DMS153 treated with DMSO at 0.1 percent for 48 hours (cell line): ENCODE measurements at regions not wholly inside any gene's neighbourhood (a gene's known extent, or its start where the extent isn't known, plus 50 kb on each side); places are given as distances from the start of the nearest gene placed in this dataset.
A peak's percentile ranks its signal among the peaks of the same experiment; 100 is the strongest.
"Not testable (repeated sequence)": the region's sequence is repeated elsewhere in the genome, so short reads cannot be mapped to it uniquely, and the experiment has no call there.

ENCODE experiments used
- DNase-seq: peaks from one replicate; lab custom pipeline; 2025; ENCODE audit not compliant: unreplicated experiment; lab: John Stamatoyannopoulos, UW

GRCh38 chrX:5314148-5314547 is 914.5 kb downstream of the NLGN4X start:
- DNase-seq = no peak

GRCh38 chrX:5307416-5307815 is 921.3 kb downstream of the NLGN4X start:
- no peak for DNase-seq

- DNase-seq = no peak
These were observed 922.0 kb downstream of the NLGN4X start for GRCh38 chrX:5306654-5307121.

- no peak for DNase-seq
These were observed 923.2 kb downstream of the NLGN4X start for GRCh38 chrX:5305452-5305851.

GRCh38 chrX:5295004-5295403 is 933.7 kb downstream of the NLGN4X start:
- DNase-seq = no peak

GRCh38 chrX:5290635-5291034 is 938.0 kb downstream of the NLGN4X start:
- DNase-seq = no peak

DNA sequence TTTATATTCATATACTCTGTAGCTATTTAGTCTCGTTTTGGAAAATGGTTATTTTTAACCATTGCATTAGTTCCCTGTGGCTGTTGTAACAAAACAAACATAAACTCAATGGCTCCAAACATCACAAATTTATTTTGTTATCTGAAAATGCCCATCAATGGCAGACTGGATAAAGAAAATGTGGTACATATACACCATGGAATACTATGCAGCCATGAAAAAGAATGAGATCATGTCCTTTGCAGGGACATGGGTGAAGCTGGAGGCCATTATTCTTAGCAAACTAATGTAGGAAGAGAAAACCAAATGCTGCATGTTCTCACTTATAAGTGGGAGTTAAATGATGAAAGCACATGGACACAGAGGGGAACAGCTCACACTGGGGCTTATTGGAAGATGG is 938.7 kb downstream of the NLGN4X start:
- not testable (repeated sequence) for DNase-seq

GRCh38 chrX:5278908-5279307 is 949.8 kb downstream of the NLGN4X start:
- no peak for DNase-seq

DNA sequence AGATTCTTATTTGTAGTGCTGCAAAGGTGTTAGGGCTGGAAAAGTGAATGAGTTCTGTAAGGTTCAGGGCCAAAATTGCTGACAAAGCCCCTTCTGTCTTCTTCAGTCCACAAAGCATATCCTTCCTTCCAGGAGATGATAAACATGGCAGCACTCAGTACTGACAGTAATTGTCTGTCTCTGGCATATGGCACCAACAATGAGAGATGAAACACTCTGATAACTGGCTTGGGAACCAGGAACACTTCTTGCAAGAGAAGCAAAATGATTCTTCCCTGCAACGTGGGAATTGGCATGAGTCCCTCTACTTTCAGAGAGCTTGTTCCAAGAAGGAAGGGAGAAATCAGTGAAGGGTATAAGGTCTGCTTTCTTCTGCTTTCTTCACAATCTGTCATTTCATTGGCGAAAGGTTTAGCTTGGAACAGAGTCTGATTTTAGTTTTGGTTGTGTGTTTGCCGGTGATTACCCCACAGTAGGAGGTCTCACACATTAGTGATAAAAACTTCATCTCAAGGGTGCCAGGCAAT is 963.3 kb downstream of the NLGN4X start:
- no peak for DNase-seq

- DNase-seq = no peak
These were observed 978.6 kb downstream of the NLGN4X start for GRCh38 chrX:5250106-5250505.

DNA sequence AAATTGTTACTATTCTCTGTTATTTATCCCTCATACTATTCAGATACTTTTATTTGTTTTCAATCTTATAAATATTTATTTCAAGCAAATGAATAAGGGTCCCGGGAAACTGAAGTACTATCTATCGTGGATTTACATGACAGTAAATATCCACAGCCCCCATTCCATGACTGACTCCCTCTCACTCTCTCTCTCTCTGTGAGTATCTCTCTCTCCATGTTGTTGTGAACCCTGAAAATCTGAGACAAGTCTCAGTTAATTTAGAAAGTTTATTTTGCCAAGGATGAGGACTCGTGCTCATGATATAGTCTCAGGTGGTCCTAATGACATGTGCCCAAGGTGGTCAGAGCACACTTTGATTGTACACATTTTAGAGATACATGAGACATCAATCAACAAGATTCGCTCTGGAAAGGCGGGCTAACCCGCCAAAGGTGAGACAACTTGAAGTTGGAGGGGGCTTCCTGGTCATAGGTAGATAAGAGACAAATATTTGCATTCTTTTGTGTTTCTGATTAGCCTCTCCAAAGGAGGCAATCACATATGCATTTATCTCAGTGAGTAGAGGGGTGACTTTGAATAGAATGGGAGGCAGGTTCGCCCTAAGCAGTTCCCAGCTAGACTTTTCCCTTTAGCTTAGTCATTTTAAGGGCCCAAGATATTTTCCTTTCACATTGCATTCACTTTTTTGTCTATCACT is 986.4 kb downstream of the NLGN4X start:
- DNase-seq = no peak

- DNase-seq = no peak
These were observed 991.9 kb downstream of the NLGN4X start for GRCh38 chrX:5236749-5237148.

GRCh38 chrX:5236096-5236495 is 992.6 kb downstream of the NLGN4X start:
- DNase-seq = peak; percentile 0

GRCh38 chrX:5233830-5234229 is 994.8 kb downstream of the NLGN4X start:
- DNase-seq = no peak

DNA sequence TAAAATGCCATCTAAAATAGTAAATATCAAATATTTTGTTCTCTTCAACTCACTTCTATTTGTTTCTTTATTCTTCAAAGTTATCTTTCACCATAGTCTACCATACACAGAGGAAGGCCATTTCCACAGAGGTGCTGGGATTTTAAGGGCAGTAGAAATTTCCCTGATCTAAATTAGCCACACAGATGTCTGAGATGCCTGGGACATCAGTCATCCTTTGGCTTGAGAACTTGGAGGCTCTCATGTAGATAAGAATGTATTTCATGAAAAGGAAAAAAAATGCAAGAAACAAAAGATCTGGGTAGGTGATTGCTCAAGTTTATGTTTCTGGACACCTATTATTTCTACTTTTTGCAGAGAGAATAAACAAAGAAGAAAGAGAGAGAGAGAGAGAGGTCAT is 1008.2 kb downstream of the NLGN4X start:
- DNase-seq = no peak

GRCh38 chrX:5194806-5195205 is 1033.9 kb downstream of the NLGN4X start:
- no peak for DNase-seq

- no peak for DNase-seq
These were observed 1048.4 kb downstream of the NLGN4X start for GRCh38 chrX:5180135-5180741.

DNA sequence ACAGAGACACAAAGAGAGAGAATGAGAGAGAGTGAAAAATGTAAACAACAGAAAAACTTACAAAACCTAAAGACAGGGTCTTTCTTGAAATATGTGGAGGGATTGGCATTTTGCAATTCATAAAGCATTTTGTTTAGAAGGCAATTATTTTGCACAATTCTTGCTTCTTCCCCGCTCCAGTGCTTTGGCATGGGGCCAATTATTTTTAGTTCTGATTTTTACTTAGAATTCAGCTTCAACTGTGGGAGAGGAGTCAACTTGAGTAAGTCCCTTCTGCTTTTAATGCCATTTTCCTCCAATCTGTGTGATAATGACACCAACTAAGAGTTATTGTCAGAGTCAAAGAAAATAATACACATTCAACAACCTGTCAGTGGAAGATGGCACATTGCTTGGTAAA is 1051.9 kb downstream of the NLGN4X start:
- DNase-seq = no peak

- DNase-seq = no peak
These were observed 1065.0 kb downstream of the NLGN4X start for GRCh38 chrX:5163663-5164062.

GRCh38 chrX:5155301-5155700 is 1073.4 kb downstream of the NLGN4X start:
- no peak for DNase-seq

DNA sequence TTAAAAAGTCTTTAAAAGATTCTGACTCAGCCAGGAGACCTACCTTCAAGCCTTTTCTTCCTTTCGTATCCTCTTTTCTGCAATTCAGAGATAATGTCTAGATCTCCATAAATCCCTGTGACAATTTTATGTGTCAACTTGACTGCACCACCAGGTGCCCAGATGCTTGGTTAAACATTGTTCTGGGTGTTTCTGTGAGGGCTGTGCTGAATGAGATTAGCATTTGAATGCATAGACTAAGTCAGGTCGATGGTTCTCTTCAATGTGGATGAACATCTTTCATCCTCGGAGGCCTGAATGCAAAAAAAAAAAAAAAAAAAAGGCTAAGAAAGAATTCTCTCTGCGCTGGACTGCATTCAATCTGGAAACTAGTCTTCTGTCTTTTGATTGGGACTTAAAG is 1082.7 kb downstream of the NLGN4X start:
- DNase-seq = no peak

DNA sequence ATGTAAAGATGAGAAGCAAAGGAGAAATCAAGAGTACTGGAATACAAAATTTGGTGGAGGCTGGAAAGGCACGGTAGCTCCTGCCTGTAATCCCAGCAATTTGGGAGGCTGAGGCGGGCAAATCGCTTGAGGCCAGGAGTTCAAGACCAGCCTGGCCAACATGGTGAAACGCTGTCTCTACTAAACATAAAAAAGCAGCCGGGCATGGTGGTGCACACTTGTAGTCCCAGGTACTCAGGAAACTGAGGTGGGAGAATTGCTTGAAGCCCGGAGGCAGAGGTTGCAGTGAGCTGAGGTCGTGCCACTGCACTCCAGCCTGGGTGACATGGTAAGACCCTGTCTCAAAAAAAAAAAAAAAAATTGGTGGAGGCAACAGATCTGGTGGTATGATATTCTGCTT is 1086.0 kb downstream of the NLGN4X start:
- no peak for DNase-seq
